HG03060 (cell line): ENCODE measurements at regions not wholly inside any gene's neighbourhood (a gene's known extent, or its start where the extent isn't known, plus 50 kb on each side); places are given as distances from the start of the nearest gene placed in this dataset.
"Not testable (repeated sequence)": the region's sequence is repeated elsewhere in the genome, so short reads cannot be mapped to it uniquely, and the experiment has no call there.

Experiments used
- ATAC-seq: cut with Tn5 transposase; IDR thresholded peaks from one replicate; pipeline ENCODE4 v1.9.1; 2021; ENCODE audit warnings: low read depth, moderate number of reproducible peaks; ENCODE audit not compliant: unreplicated experiment

GRCh38 chr4:131635191-131635590, 1513.9 kb upstream of the PCDH10 start:
- no peak for ATAC-seq

GRCh38 chr4:131638781-131639180, 1510.3 kb upstream of the PCDH10 start:
- ATAC-seq, result no peak

- ATAC-seq, result no peak
Observed at GRCh38 chr4:131644619-131645018, 1504.5 kb upstream of the PCDH10 start.

GRCh38 chr4:131649227-131649626, 1499.9 kb upstream of the PCDH10 start:
- ATAC-seq, result no peak

GRCh38 chr4:131650951-131651350, 1498.1 kb upstream of the PCDH10 start:
- ATAC-seq, result no peak

- not testable (repeated sequence) for ATAC-seq
Observed at GRCh38 chr4:131683314-131683713, 1465.8 kb upstream of the PCDH10 start.

- no peak for ATAC-seq
Observed at GRCh38 chr4:131721883-131722282, 1427.2 kb upstream of the PCDH10 start.

- not testable (repeated sequence) for ATAC-seq
Observed at GRCh38 chr4:131723069-131723468, 1426.0 kb upstream of the PCDH10 start.

- ATAC-seq, result not testable (repeated sequence)
Observed at GRCh38 chr4:131724847-131725246, 1424.2 kb upstream of the PCDH10 start.

- not testable (repeated sequence) for ATAC-seq
Observed at GRCh38 chr4:131725521-131725920, 1423.6 kb upstream of the PCDH10 start.

GRCh38 chr4:131726940-131727339, 1422.2 kb upstream of the PCDH10 start:
- ATAC-seq, result not testable (repeated sequence)

GRCh38 chr4:131727418-131727817, 1421.7 kb upstream of the PCDH10 start:
- ATAC-seq, result not testable (repeated sequence)

- not testable (repeated sequence) for ATAC-seq
Observed at GRCh38 chr4:131729205-131729604, 1419.9 kb upstream of the PCDH10 start.

- ATAC-seq, result not testable (repeated sequence)
Observed at GRCh38 chr4:131729716-131730398, 1419.2 kb upstream of the PCDH10 start.

GRCh38 chr4:131730574-131730973, 1418.5 kb upstream of the PCDH10 start:
- not testable (repeated sequence) for ATAC-seq

GRCh38 chr4:131732034-131732630, 1417.0 kb upstream of the PCDH10 start:
- not testable (repeated sequence) for ATAC-seq

- not testable (repeated sequence) for ATAC-seq
Observed at GRCh38 chr4:131734321-131734720, 1414.8 kb upstream of the PCDH10 start.

GRCh38 chr4:131734851-131735385, 1414.2 kb upstream of the PCDH10 start:
- not testable (repeated sequence) for ATAC-seq

GRCh38 chr4:131738991-131739390, 1410.1 kb upstream of the PCDH10 start:
- not testable (repeated sequence) for ATAC-seq

- not testable (repeated sequence) for ATAC-seq
Observed at GRCh38 chr4:131741836-131742235, 1407.3 kb upstream of the PCDH10 start.

GRCh38 chr4:131742536-131743205, 1406.4 kb upstream of the PCDH10 start:
- ATAC-seq, result not testable (repeated sequence)
